Gastrocnemius medialis (tissue), 4 donors: ENCODE measurements at regions not wholly inside any gene's neighbourhood (a gene's known extent, or its start where the extent isn't known, plus 50 kb on each side); places are given as distances from the start of the nearest gene placed in this dataset.
A peak's percentile ranks its signal among the peaks of the same experiment; 100 is the strongest.

ENCODE experiments used
- ATAC-seq, 2 donors: fragments of 150-250 bp; one replicate each; pipeline ENCODE4 v1.9.1; 2016
- DNase-seq, 2 donors: peaks; one replicate each; pipeline ENCODE4 v3.0.0-alpha.2; 2019
- H3K27ac ChIP-seq, 4 donors: fragments of 200-600 bp; sonication (generic); 1 replicate in 1 of 4; 2 replicates in 3 of 4; pipeline ENCODE4 v1.5.1; 2016 to 2018; ENCODE audit warnings: mild to moderate bottlenecking in 2 of 4, moderate library complexity in 1 of 4
- H3K27me3 ChIP-seq, 3 donors: fragments of 200-600 bp; sonication (generic) in 2 of 3; 1 replicate in 1 of 3; 2 replicates in 2 of 3; pipeline versions ENCODE4 v1.5.1 to v1.6.0; 2016 to 2019; ENCODE audit warnings: mild to moderate bottlenecking in 1 of 3, moderate library complexity in 1 of 3
- H3K36me3 ChIP-seq, 2 donors: fragments of 200-600 bp; sonication (generic) in 1 of 2; one replicate each; pipeline ENCODE4 v1.5.1; 2017 to 2018
- H3K4me1 ChIP-seq, 2 donors: fragments of 200-600 bp; sonication (generic) in 1 of 2; one replicate each; pipeline ENCODE4 v1.5.1; 2016 to 2017; ENCODE audit warnings: mild to moderate bottlenecking in 2 of 2
- H3K4me3 ChIP-seq, 4 donors: fragments of 200-600 bp; sonication (generic) in 3 of 4; 1 replicate in 1 of 4; 2 replicates in 3 of 4; pipeline ENCODE4 v1.5.1; 2016 to 2019; ENCODE audit warnings: mild to moderate bottlenecking in 2 of 4
- H3K9me3 ChIP-seq, 3 donors: fragments of 200-600 bp; sonication (generic) in 2 of 3; 1 replicate in 1 of 3; 2 replicates in 2 of 3; pipeline ENCODE4 v1.5.1; 2016 to 2019
- CTCF ChIP-seq, 5 experiments: fragments of 450-650 bp in 3 of 5; fragments of 200-600 bp in 2 of 5; sonication (generic) in 2 of 5; IDR thresholded peaks in 4 of 5; conservative IDR thresholded peaks in 1 of 5; 1 replicate in 4 of 5; 2 replicates in 1 of 5; pipeline ENCODE4 v1.5.1; 2016 to 2019; ENCODE audit warnings: antibody characterized with exemption in 5 of 5, mild to moderate bottlenecking in 3 of 5, moderate library complexity in 3 of 5
- POLR2A ChIP-seq, 2 donors: fragments of 450-650 bp; IDR thresholded peaks; one replicate each; pipeline ENCODE4 v1.6.1; 2017; ENCODE audit warnings: antibody characterized with exemption in 2 of 2, mild to moderate bottlenecking in 2 of 2, moderate library complexity in 2 of 2
- in situ Hi-C, 4 donors: fragments of 200-750 bp; cut with MboI; loops; one replicate each; pipeline versions ENCODE4 v1.15.0 to v1.8.0; 2017; ENCODE audit warnings: low sequenced_read_pairs in 4 of 4
- intact Hi-C: fragments of 100-400 bp; cut with DNase I; formaldehyde crosslinking; loops from one replicate; pipeline ENCODE4 v1.15.1; 2023; ENCODE audit warnings: low total_unique reads

GRCh38 chr12:34394211-34395055, 372.1 kb downstream of the ALG10 start:
- Histone ChIP-seq H3K27me3 (no peaks in the 10 kb centered on the region), H3K4me1 (no peaks in the 10 kb centered on the region), H3K4me3 (no peak overlapping the region), H3K27ac (no peak overlapping the region), H3K9me3 (no peaks in the 10 kb centered on the region), H3K36me3 (no peaks in the 10 kb centered on the region)
- DNase-seq: peak; percentile 0 to 2
- in situ Hi-C loops (no loop called here), intact Hi-C loops (no loop called here)
- ATAC-seq: no peak
- TF ChIP-seq CTCF (IDR thresholded peaks at IDR 0.05 in 4 of 5, conservative IDR thresholded peaks at IDR 0.05 in 1 of 5) (no peak), POLR2A (IDR thresholded peaks at IDR 0.05) (no peak)

GRCh38 chr12:34395056-34396005, 373.0 kb downstream of the ALG10 start:
- in situ Hi-C loops (no loop called here), intact Hi-C loops (no loop called here)
- peak; percentile 1 to 5 for DNase-seq
- H3K27ac ChIP-seq: no peak overlapping the region
- no peaks in the 10 kb centered on the region for H3K4me1 ChIP-seq
- TF ChIP-seq CTCF (IDR thresholded peaks at IDR 0.05 in 4 of 5, conservative IDR thresholded peaks at IDR 0.05 in 1 of 5) (no peak), POLR2A (IDR thresholded peaks at IDR 0.05) (no peak)
- no peaks in the 10 kb centered on the region for H3K36me3 ChIP-seq
- H3K27me3 ChIP-seq: no peaks in the 10 kb centered on the region
- no peak overlapping the region for H3K4me3 ChIP-seq
- no peak for ATAC-seq
- H3K9me3 ChIP-seq: no peaks in the 10 kb centered on the region

- Histone ChIP-seq H3K9me3 (no peaks in the 10 kb centered on the region), H3K27ac (no peak overlapping the region), H3K4me3 (no peak overlapping the region), H3K36me3 (no peaks in the 10 kb centered on the region), H3K4me1 (no peaks in the 10 kb centered on the region), H3K27me3 (no peaks in the 10 kb centered on the region)
- intact Hi-C loops: no loop called here
- TF ChIP-seq CTCF (IDR thresholded peaks at IDR 0.05 in 4 of 5, conservative IDR thresholded peaks at IDR 0.05 in 1 of 5) (no peak), POLR2A (IDR thresholded peaks at IDR 0.05) (no peak)
- DNase-seq: peak; percentile 1 to 2
- in situ Hi-C loops: no loop called here
- ATAC-seq: no peak
Observed at GRCh38 chr12:34396006-34396860, 373.9 kb downstream of the ALG10 start.

GRCh38 chr12:34396861-34397590, 374.7 kb downstream of the ALG10 start:
- H3K4me3 ChIP-seq: no peak overlapping the region
- TF ChIP-seq POLR2A (IDR thresholded peaks at IDR 0.05) (no peak), CTCF (IDR thresholded peaks at IDR 0.05 in 4 of 5, conservative IDR thresholded peaks at IDR 0.05 in 1 of 5) (no peak)
- H3K9me3 ChIP-seq: no peaks in the 10 kb centered on the region
- in situ Hi-C loops (no loop called here), intact Hi-C loops (no loop called here)
- peak; percentile 0 to 1 for DNase-seq
- no peak for ATAC-seq
- H3K27me3 ChIP-seq: no peaks in the 10 kb centered on the region
- no peak overlapping the region for H3K27ac ChIP-seq
- no peaks in the 10 kb centered on the region for H3K36me3 ChIP-seq
- H3K4me1 ChIP-seq: no peaks in the 10 kb centered on the region
